CD4-positive, alpha-beta T cell treated with Interleukin-10 for 1 hour (primary cell): ENCODE measurements at regions not wholly inside any gene's neighbourhood (a gene's known extent, or its start where the extent isn't known, plus 50 kb on each side); places are given as distances from the start of the nearest gene placed in this dataset.
"Not testable (repeated sequence)": the region's sequence is repeated elsewhere in the genome, so short reads cannot be mapped to it uniquely, and the experiment has no call there.

Experiments used
- DNase-seq: peaks from one replicate; pipeline ENCODE4 v3.0.0-alpha.2; 2020

- no peak for DNase-seq
Observed at GRCh38 chr6:140264431-140264830, 890.0 kb upstream of the CITED2 start.

DNA sequence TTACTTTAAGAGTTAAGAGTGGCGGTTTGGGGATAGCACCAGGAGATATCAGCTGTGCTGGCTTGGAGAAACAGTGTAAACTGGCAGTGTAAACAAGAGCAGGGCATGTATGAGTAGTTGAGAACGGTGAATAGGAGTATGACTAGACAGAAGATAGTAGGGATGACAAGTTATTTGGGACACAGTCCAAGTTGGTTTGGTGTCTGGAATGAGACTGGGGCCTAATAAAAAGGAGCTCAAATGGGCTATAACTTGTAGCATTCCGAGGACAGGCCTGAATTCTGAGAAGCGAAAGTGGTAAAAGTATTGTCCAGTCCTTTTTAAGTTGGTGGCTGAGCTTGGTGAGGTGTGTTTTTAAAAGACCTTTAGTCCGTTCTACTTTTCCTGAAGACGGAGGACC is 883.9 kb upstream of the CITED2 start:
- not testable (repeated sequence) for DNase-seq

DNA sequence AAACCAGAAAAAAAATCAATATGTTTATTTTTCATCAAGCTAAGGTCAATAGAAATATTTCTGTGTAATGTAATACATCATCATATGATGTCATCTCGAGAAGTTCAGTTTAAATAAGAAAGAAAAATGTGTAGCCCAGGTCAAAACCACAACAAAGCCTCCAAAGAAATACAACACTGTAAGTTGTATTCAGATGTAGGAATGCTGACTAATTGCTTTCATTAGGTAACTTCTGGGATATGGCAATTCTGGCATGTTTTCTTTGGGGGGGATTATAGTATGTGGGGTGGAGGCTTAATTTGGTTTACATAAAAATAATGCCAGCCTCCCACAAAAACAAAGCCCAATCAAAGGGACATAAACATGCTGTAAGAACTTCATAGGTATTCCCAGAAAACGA is 881.8 kb upstream of the CITED2 start:
- no peak for DNase-seq

- no peak for DNase-seq
Observed at GRCh38 chr6:140253096-140253495, 878.6 kb upstream of the CITED2 start.

DNA sequence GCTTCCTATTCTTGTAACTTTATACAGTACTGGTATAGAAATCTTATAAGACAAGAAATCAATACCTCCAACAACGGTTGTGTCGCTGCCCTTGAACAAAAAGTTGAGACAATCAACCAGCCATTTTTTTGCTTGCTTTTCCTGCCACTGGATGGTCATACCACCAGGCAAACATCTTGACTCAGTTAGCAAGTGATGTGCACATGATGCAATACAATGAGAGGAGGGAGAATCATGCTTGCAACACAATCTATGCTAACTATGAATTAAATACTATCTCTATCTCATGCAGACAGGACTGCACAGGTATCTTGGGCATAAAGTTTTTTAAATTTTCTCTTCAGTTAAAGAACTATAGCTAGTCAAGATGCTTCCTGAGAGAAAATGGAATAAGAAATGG is 877.7 kb upstream of the CITED2 start:
- no peak for DNase-seq

GRCh38 chr6:140245296-140246040 is 871.0 kb upstream of the CITED2 start:
- no peak for DNase-seq

- DNase-seq, result no peak
Observed at GRCh38 chr6:140237251-140237650, 862.8 kb upstream of the CITED2 start.

GRCh38 chr6:140236732-140237131 is 862.3 kb upstream of the CITED2 start:
- DNase-seq, result no peak

DNA sequence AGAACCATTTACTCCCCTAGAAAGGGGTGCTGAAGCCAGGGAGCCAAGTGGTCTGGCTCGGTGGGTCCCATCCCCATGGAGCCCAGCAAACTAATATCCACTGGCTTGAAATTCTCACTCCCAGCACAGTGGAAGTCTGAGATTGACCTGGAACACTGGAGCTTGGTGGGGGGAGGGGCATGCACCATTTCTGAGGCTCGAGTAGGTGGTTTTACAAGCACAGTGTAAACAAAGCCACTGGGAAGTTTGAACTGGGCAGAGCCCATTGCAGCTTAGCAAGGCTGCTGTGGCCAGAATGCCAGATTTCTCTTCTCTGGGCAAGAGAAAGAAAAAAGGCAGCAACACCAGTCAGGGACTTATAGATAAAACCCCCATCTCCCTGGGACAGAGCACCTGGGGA is 855.8 kb upstream of the CITED2 start:
- no peak for DNase-seq

DNA sequence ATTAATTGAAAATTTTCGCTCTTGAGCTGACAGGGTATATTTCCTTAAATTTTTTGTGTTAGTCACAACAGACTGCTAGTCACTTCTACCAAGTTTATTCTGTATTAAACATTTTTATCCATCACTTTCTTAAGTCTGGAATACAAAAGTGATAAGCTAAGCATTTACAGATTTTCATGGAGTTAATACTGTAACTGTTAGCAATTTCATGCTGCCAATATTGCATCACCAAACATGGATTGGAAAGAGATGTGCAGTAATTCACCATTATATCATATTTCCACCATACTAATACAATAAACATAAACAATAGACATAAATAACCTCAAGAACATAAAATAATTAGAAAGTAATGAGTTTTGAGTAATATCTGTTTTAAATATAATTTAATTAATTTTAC is 854.0 kb upstream of the CITED2 start:
- no peak for DNase-seq

- no peak for DNase-seq
Observed at GRCh38 chr6:140226637-140227036, 852.2 kb upstream of the CITED2 start.

DNA sequence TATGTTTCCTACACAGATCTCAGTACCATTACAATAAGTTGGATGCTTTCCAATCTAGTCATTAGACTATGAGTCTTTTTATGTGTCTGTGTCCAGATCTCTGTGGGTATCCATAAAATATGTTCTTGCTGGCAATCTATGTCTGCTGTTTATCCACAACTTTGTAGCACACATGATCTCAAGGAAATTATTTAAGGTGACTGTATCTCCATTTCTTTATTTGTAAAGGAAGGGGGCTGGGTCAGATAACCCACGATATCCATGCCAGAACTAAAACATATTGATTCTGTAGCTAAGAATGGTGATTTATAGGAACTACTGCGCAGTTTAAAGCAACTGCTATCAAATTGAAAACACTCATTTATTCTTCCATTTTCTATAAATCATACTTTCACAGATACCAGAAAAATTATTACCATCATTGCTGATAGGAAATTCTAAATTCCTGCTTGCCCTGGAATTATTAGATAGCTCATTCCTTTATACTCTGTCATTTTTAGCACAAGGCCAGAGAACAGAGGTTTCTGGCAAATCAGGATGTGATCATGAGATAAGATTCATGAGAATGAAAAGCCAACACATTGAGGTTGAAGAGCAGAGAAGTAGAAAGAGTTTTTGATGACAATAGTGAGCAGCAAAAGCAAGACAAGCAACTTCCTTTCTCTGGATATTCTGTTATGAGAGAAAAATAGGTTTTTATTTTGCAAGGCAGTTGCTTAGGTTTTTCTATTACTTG is 851.4 kb upstream of the CITED2 start:
- no peak for DNase-seq

DNA sequence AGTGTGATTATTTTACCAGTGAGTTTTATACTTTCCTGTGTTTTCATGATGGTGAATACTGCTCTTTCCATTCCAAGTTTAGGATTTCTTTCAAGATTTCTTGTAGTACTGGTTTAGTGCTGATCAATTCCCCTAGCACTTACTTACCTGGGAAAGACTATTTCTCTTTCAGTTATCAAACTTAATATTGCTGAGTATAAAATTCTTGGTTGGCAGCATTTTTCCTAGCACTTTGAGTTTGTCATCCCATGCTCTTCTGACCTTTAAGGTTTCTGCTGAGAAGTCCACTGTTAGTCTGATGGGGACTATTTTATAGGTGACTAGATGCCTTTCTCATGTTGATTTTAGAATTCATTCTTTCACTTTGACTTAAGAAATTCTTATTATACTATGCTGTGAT is 842.8 kb upstream of the CITED2 start:
- DNase-seq, result no peak

DNA sequence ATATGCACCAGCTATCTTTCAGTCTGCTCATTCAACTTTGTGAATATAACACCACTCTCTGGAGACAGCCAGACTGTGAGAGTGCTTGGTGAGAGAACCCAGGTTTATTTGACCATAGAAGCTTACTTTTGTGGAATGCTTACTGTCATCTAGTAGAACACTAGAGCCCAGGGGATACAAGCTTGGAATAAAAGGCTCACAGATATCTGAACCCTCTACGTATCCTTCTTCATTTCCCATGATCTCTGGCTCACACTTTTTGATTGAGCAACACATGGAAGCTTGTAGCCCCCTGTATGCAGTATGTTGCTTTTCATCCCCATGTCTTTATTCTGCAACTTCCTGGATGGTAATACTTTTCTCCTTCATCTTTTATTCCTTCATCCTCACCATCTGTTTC is 835.3 kb upstream of the CITED2 start:
- DNase-seq, result no peak

DNA sequence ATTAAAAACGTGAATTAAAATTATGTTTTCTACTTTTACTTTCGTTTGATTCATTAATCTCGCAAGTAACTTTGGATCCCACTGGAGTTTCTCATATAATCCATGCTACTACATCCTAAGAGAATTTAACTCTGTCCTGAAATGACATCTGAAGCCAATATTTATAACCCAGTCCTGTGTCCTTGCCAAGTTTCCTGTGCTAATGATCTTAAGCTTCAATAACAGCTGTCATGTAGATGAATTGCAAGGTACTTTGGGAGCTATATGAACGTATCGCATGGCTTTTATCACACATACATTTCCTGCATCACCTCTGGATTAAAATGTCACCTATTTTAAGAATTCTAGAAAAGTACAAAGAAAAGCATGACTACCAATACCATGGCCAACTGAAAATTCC is 833.8 kb upstream of the CITED2 start:
- no peak for DNase-seq

DNA sequence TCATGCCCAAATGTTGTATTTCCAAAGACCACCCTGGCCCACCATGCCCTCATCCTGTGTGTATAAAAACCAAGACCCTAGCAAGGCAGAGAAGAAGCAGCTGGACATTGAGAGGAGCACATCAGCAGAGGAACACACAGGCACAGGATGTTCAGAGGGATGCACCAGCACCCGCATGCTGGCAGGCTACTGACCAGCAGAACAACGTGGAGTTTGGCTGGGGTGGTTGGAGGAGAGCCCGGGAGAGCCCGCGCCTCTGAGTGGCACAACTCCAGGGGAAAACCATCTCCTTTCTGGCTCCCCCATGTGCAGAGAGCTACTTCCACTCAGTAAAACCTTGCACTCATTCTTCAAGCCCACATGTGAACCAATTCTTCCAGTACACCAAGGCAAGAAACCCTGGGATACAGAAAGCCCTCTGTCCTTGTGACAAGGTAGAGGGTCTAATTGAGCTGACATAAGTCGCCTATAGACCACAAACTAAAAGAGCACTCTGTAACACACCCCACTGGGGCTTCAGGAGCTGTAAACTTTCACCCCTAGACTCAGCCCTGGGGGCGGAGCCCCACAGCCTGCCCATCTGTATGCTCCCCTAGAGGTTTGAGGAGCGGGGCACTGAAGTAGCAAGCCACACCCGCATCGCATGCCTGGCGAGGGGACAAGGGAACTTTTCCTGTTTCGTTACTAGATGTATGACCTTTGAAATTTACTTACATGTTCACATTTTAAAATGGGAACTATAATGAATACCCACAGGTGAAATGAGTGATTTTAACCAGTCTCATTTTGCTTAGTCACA is 831.5 kb upstream of the CITED2 start:
- DNase-seq, result no peak

GRCh38 chr6:140204154-140204553 is 829.7 kb upstream of the CITED2 start:
- no peak for DNase-seq

- no peak for DNase-seq
Observed at GRCh38 chr6:140203661-140204147, 829.3 kb upstream of the CITED2 start.

GRCh38 chr6:140202964-140203515 is 828.6 kb upstream of the CITED2 start:
- DNase-seq, result no peak

GRCh38 chr6:140201787-140202458 is 827.5 kb upstream of the CITED2 start:
- no peak for DNase-seq

DNA sequence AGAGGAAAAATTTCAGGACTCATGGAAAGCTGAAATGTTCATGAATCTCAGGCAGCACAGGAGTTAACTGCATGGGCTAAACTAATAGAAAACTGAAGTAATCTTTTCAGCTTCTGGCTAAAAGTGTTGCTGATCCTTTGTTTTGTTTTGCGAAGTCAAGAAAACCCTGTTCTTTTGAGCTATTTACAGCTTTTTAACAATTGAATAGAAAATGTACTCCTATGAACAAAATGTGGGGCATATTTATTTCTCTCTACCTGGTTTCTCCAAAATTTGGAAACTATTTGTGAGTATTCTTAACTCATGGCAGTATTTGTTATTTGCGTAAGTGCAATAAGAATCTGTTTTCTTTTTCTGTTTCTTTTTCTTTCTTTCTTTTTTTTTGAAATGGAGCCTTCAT is 818.8 kb upstream of the CITED2 start:
- DNase-seq, result peak; percentile 0

- DNase-seq, result no peak
Observed at GRCh38 chr6:140192018-140192417, 817.6 kb upstream of the CITED2 start.

DNA sequence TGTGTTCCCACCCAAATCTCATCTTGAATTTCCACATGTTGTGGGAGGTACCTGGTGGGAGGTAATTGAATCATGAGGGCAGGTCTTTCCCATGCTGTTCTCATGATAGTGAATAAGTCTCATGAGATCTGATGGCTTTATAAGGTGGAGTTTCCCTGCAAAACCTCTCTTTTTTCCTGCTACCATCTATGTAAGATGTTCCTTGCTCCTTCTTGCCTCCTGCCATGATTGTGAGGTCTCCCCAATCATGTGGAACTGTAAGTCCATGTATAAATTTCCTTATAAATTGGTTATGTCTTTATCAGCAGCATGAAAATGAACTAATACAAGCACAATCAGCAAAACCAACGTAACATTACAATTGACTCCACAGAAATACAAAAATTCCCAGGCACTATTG is 814.8 kb upstream of the CITED2 start:
- DNase-seq, result not testable (repeated sequence)
